NCI-H1436 treated with DMSO at 0.1 percent for 48 hours (cell line): ENCODE measurements at regions not wholly inside any gene's neighbourhood (a gene's known extent, or its start where the extent isn't known, plus 50 kb on each side); places are given as distances from the start of the nearest gene placed in this dataset.

Experiments
- DNase-seq: peaks from one replicate; lab custom pipeline; 2025; lab: John Stamatoyannopoulos, UW

DNA sequence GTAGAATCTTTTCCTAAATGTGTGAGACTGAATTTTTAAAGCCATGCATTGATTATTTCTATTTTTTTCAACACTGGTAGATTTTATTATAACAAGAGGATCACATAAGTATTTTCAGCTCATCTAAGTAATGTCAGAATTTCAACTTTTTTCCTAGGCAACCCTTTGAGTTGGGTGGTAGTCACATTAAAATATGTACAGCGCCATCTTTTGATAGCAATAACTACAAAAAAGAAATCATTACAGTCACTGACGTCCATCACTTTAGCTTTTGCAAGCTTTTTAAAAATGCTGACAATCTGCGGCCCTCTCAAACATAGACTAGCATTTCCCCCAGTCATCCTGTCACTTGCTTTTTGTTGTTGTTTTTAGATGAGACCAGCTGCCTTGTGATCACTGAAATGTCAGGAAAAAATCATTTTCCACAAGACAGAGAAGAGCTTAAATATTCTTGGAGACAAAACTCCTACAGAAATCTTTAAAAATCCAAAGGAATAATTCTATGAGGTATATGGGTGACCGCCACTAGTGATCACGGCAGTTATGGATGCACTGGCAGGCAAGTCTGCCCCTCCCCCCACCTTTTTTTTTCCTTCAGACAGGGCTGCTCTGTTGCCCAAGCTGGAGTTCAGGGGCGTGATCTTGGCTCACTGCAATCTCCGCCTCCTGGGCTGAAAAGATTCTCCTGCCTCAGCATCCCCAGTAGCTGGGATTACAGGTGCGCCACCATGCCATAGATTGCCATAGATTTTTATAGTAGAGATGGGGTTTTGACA, 384.0 kb upstream of the KCNMB2 start:
- DNase-seq, result no peak

DNA sequence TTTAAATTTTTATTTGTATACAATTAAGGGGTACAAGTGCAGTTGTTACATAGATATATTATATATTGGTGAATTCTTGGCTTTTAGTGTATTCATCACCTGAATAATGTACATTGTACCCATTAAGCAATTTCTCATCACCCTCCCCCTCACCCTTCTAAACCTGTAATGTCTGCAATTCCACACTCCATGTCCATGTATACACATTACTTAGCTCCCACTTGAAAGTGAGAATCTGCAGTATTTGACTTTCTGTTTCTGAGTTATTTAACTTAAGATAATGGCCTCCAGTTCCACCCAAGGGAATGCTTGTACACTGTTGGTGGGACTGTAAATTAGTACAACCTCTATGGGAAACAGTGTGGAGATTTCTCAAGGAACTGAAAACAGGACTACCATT, 383.2 kb upstream of the KCNMB2 start:
- DNase-seq, result no peak

DNA sequence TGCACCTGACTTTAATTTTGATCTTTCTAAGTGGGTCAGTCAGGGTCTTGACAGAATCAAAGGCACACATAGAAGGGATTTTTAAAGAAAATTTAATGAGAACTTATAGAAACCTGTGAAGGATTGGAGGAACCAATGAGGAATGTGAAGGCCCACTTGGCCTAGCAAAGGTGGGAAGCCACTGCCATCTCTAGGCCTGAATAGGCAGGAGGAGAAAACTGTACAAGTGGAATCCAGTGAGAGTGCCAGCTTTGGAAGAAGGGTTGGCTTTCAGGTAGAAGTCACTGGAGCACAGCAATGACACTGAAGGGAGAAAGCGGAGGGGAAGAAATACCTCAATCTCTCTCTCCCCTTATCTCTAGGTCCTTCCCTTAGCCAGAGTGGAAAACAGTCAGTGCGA, 380.7 kb upstream of the KCNMB2 start:
- DNase-seq, result no peak

GRCh38 chr3:178156301-178156700, 379.9 kb upstream of the KCNMB2 start:
- no peak for DNase-seq

GRCh38 chr3:178159691-178160220, 376.5 kb upstream of the KCNMB2 start:
- DNase-seq, result no peak

DNA sequence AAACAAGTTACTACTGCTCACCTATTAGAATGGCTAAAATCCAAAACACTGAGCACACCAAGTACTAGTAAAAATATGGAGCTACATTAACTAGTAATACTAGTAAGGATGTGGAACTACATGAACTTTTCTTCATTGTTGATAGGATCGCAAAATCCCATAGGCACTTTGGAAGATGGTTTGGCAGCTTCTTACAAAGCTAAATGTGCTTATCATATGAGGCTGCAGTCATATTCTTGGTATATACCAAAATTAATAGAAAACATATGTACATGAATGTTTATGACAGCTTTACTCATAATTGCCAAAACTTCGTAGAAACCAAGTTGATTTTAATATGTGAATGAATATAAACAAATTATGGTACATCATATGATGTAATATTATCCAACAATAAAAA, 366.8 kb upstream of the KCNMB2 start:
- DNase-seq, result no peak

GRCh38 chr3:178170698-178171535, 365.3 kb upstream of the KCNMB2 start:
- no peak for DNase-seq

DNA sequence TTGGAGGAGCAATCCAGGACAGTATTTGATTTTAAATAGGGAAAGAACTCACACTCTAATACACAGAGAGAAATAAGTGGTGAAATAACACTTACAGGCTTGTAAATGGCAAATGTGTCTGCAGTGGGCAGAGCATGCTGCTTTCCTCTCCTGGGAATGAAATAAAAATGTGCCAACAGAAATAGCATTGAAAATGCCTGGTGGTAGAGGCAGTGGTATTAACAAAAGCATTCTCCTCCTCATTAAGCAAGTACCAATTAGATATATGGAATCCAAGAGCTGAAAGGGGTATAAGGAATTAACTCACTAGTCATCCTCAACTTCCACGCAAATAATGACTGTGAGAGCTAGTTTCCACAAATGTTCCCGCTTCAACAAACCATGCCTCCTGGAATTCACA, 364.1 kb upstream of the KCNMB2 start:
- no peak for DNase-seq

DNA sequence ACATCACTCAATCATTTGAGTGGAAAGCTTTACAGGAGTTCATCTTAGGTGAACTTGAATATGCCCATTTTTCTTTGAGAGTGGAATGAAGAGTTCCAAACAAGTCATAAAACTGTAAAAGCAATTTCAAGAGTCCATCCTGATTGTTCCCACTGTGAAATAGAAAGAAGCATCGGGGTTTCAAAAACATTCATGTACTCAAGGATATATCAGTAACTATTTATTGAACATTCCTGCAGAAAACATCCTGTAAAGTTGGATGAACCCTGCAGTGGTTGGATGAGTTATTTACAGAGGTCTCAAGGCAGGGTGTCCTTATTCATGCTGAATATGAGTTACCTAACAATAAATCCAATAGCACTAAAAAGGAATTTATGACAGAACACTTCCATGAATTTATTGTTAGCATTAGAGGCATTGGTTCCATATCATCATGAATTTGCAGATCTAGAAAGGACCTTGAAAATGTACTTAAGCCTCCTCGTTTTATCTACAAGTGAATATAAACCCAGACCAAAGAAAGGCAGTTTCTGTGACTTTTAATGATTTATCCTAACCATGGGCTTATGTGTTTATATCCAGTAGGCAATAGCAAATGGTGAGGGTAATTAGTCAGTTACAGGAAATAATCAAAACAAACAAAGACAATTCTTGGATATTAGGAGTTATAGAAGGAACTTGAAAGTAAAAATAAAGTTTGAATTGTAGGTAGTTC, 361.9 kb upstream of the KCNMB2 start:
- DNase-seq, result no peak

GRCh38 chr3:178181088-178181487, 355.1 kb upstream of the KCNMB2 start:
- no peak for DNase-seq

DNA sequence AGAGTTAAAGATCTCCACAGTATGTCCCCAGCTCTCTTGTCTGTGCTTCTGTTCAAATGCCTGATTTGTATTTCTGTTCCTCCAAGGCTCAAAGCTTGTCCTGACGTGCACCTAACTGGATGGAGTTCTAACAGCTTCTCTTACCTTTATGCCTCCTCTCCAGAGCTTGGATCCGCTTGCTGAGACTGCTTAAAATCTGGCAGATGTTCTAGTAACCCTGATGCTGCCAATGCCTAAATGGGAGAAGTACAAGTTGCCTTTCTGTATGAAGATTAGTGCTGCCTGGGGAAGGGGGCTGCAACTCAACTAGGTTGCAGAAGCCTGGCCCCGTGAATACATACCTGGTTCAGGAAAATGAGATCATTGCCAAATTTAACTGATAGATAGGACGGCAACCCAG, 354.5 kb upstream of the KCNMB2 start:
- DNase-seq, result no peak

DNA sequence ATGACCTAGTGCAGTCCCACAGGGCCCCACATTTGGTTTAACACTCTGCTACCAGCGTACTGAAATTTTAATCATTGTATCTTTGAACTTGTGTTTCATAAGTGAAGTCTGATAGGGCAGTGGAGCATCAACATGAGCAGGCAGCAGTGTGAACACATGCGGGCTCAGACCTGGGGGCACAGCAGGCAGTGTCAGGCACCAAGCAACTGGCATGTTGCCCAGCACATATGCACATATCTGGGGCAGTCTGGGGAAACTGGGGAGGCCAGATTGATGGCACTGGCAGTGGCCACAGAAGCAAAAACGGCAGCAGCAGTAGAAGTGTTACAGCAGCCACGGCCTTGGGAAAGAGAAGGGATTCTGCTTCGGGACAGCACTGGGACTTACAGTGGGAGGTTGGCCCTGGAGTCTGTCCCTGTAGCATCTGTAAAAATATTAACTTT, 353.9 kb upstream of the KCNMB2 start:
- no peak for DNase-seq

- no peak for DNase-seq
Measured at GRCh38 chr3:178184833-178185232, 351.4 kb upstream of the KCNMB2 start.

GRCh38 chr3:178186666-178187065, 349.6 kb upstream of the KCNMB2 start:
- DNase-seq, result no peak

GRCh38 chr3:178189854-178190253, 346.4 kb upstream of the KCNMB2 start:
- no peak for DNase-seq

- no peak for DNase-seq
Measured at GRCh38 chr3:178193846-178194245, 342.4 kb upstream of the KCNMB2 start.

GRCh38 chr3:178194539-178194938, 341.7 kb upstream of the KCNMB2 start:
- DNase-seq, result no peak

DNA sequence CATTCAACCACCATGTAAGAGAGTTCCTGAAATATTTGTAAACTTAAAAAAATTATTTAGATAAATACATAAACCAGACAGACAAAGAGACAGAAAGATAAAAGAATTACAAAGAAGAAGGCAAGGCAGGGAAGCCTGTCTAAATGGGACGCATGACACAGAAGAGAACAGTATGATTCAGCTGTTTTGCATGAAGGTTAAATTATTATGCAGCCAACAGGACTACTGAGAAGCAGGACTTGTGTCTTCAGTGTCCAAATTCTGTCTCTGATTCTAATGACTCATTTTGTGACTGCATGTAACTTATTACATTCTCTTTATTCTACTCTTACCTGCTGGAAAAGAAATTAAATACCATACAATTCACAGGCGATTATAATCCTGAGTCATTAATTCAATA, 340.4 kb upstream of the KCNMB2 start:
- no peak for DNase-seq

- DNase-seq, result no peak
Measured at GRCh38 chr3:178198329-178198728, 337.9 kb upstream of the KCNMB2 start.

- DNase-seq, result no peak
Measured at GRCh38 chr3:178200316-178200715, 335.9 kb upstream of the KCNMB2 start.

DNA sequence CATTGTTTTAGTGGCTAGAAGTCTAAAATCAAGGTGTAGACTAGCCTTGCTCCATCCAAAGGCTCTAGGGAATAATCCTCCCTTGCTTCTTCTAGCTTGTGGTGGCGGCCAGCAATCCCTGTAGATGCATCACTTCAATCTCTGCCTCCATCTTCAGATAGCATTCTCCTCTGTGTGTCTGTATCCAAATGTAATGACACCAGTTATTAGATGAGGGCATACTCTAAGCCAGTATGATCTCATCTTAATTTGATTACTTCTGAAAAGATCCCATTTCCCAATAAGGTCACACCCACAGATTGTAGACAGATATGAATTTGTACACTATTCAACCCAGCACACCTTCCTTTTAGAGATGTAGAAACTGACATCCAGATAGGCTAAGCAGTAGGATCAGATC, 334.5 kb upstream of the KCNMB2 start:
- no peak for DNase-seq

DNA sequence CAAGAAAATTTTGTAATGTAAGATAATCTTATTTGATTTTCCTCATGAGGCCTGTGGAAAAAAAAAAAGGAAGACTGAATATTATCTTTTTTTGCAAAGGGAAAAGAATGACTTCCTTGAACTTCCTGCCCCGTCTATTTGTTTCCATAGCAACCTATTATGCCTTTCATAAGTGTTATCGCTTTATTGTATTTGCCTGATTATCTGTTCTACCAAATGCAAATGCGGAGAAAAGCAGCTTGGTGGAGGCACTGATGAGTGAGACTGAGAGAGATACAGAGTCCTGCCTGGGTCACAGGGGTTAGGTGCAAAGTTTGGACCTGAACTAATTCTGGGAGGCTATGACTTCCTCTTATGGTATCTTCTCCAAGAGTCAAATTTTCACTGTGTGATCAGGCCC, 334.0 kb upstream of the KCNMB2 start:
- DNase-seq, result peak; percentile 63
